ENCODE measurements at regions not wholly inside any gene's neighbourhood (a gene's known extent, or its start where the extent isn't known, plus 50 kb on each side); places are given as distances from the start of the nearest gene placed in this dataset.

DNA sequence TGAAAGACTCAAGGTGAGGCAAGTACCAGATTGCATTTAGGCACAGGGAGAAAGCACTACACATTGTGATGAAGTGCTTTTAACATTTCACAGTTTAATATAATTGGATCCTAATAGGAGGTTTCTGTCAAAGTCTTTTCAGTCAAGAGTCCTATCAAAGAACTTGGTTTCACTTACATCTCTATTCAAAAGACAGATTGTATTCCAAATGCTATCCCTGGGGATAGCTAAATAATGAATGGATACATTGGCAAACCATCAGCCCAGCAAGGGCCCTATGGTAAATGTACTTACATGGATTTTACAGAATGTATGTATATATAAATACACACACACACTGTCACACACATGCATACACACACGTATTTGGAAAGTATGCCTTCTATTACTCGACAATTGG is 655.5 kb upstream of the FLRT2 start:
- TF ChIP-seq, protein P1, sequence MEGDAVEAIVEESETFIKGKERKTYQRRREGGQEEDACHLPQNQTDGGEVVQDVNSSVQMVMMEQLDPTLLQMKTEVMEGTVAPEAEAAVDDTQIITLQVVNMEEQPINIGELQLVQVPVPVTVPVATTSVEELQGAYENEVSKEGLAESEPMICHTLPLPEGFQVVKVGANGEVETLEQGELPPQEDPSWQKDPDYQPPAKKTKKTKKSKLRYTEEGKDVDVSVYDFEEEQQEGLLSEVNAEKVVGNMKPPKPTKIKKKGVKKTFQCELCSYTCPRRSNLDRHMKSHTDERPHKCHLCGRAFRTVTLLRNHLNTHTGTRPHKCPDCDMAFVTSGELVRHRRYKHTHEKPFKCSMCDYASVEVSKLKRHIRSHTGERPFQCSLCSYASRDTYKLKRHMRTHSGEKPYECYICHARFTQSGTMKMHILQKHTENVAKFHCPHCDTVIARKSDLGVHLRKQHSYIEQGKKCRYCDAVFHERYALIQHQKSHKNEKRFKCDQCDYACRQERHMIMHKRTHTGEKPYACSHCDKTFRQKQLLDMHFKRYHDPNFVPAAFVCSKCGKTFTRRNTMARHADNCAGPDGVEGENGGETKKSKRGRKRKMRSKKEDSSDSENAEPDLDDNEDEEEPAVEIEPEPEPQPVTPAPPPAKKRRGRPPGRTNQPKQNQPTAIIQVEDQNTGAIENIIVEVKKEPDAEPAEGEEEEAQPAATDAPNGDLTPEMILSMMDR (IDR thresholded peaks at IDR 0.05; ENCODE audit: poor library complexity): no peak
- TF ChIP-seq EZH2 (IDR thresholded peaks at IDR 0.05; ENCODE audit: borderline replicate concordance): no peak
